GM21423 (cell line): ENCODE measurements at regions not wholly inside any gene's neighbourhood (a gene's known extent, or its start where the extent isn't known, plus 50 kb on each side); places are given as distances from the start of the nearest gene placed in this dataset.

Experiments
- ATAC-seq: cut with Tn5 transposase; IDR thresholded peaks from one replicate; pipeline ENCODE4 v1.9.1; 2021; ENCODE audit warnings: mild to moderate bottlenecking, moderate library complexity; ENCODE audit not compliant: unreplicated experiment

- no peak for ATAC-seq
Measured at GRCh38 chr6:156526081-156526480, 251.1 kb upstream of the ARID1B start.

- ATAC-seq: no peak
Measured at GRCh38 chr6:156525541-156525940, 251.6 kb upstream of the ARID1B start.

- ATAC-seq: no peak
Measured at GRCh38 chr6:156519940-156520339, 257.2 kb upstream of the ARID1B start.

- ATAC-seq: no peak
Measured at GRCh38 chr6:156517088-156517487, 260.1 kb upstream of the ARID1B start.

GRCh38 chr6:156515242-156515641 is 261.9 kb upstream of the ARID1B start:
- ATAC-seq: no peak

GRCh38 chr6:156513504-156513903 is 263.7 kb upstream of the ARID1B start:
- ATAC-seq: no peak

GRCh38 chr6:156511570-156511969 is 265.6 kb upstream of the ARID1B start:
- no peak for ATAC-seq

- ATAC-seq: no peak
Measured at GRCh38 chr6:156511051-156511450, 266.1 kb upstream of the ARID1B start.

GRCh38 chr6:156510242-156510641 is 266.9 kb upstream of the ARID1B start:
- ATAC-seq: no peak

- ATAC-seq: no peak
Measured at GRCh38 chr6:156509496-156509895, 267.7 kb upstream of the ARID1B start.

- no peak for ATAC-seq
Measured at GRCh38 chr6:156508923-156509322, 268.3 kb upstream of the ARID1B start.

GRCh38 chr6:156508126-156508525 is 269.1 kb upstream of the ARID1B start:
- ATAC-seq: no peak

- ATAC-seq: no peak
Measured at GRCh38 chr6:156507656-156508055, 269.5 kb upstream of the ARID1B start.

- ATAC-seq: no peak
Measured at GRCh38 chr6:156507106-156507505, 270.1 kb upstream of the ARID1B start.

- ATAC-seq: no peak
Measured at GRCh38 chr6:156502969-156503504, 274.1 kb upstream of the ARID1B start.

GRCh38 chr6:156497618-156498017 is 279.6 kb upstream of the ARID1B start:
- no peak for ATAC-seq

- no peak for ATAC-seq
Measured at GRCh38 chr6:156487877-156488276, 289.3 kb upstream of the ARID1B start.

- ATAC-seq: no peak
Measured at GRCh38 chr6:156485150-156485549, 292.0 kb upstream of the ARID1B start.

- no peak for ATAC-seq
Measured at GRCh38 chr6:156474507-156475120, 302.6 kb upstream of the ARID1B start.

- ATAC-seq: no peak
Measured at GRCh38 chr6:156471000-156471399, 306.2 kb upstream of the ARID1B start.

- ATAC-seq: no peak
Measured at GRCh38 chr6:156464100-156464878, 312.9 kb upstream of the ARID1B start.

- ATAC-seq: no peak
Measured at GRCh38 chr6:156461647-156462046, 315.5 kb upstream of the ARID1B start.
